Stimulated activated CD8-positive, alpha-beta memory T cell treated with anti-CD3 and anti-CD28 coated beads, Interleukin-15, amount 100 ng/mL, for 24 hours (primary cell): ENCODE measurements at regions not wholly inside any gene's neighbourhood (a gene's known extent, or its start where the extent isn't known, plus 50 kb on each side); places are given as distances from the start of the nearest gene placed in this dataset.

ENCODE experiments used
- DNase-seq: peaks from one replicate; pipeline ENCODE4 v3.0.0-alpha.2; 2020; ENCODE audit warnings: low read depth

GRCh38 chr13:106619688-106620555, 52.0 kb upstream of the ARGLU1 start:
- DNase-seq: no peak
